ENCODE measurements at regions not wholly inside any gene's neighbourhood (a gene's known extent, or its start where the extent isn't known, plus 50 kb on each side); places are given as distances from the start of the nearest gene placed in this dataset.

GRCh38 chr5:5783021-5783420 is 360.5 kb downstream of the ICE1 start:
- TF ChIP-seq CTCF (conservative IDR thresholded peaks at IDR 0.05; ENCODE audit: low read length): no peak
- DNase-seq (ENCODE audit: low read depth): no peak
- H3K4me3 ChIP-seq (ENCODE audit: low read length): no peak overlapping the region

GRCh38 chr5:5782402-5782801 is 359.9 kb downstream of the ICE1 start:
- H3K4me3 ChIP-seq (ENCODE audit: low read length): no peak overlapping the region
- no peak for TF ChIP-seq CTCF (conservative IDR thresholded peaks at IDR 0.05; ENCODE audit: low read length)
- DNase-seq (ENCODE audit: low read depth): no peak

- no peak for TF ChIP-seq CTCF (conservative IDR thresholded peaks at IDR 0.05; ENCODE audit: low read length)
- DNase-seq (ENCODE audit: low read depth): no peak
- no peak overlapping the region for H3K4me3 ChIP-seq (ENCODE audit: low read length)
Observed at GRCh38 chr5:5781335-5781734, 358.9 kb downstream of the ICE1 start.

- TF ChIP-seq CTCF (conservative IDR thresholded peaks at IDR 0.05; ENCODE audit: low read length): no peak
- no peak overlapping the region for H3K4me3 ChIP-seq (ENCODE audit: low read length)
- no peak for DNase-seq (ENCODE audit: low read depth)
Observed at GRCh38 chr5:5780253-5780652, 357.8 kb downstream of the ICE1 start.

GRCh38 chr5:5777013-5777412 is 354.5 kb downstream of the ICE1 start:
- DNase-seq (ENCODE audit: low read depth): no peak
- H3K4me3 ChIP-seq (ENCODE audit: low read length): no peak overlapping the region
- TF ChIP-seq CTCF (conservative IDR thresholded peaks at IDR 0.05; ENCODE audit: low read length): no peak

- no peak for TF ChIP-seq CTCF (conservative IDR thresholded peaks at IDR 0.05; ENCODE audit: low read length)
- H3K4me3 ChIP-seq (ENCODE audit: low read length): no peak overlapping the region
- DNase-seq (ENCODE audit: low read depth): no peak
Observed at GRCh38 chr5:5772202-5772601, 349.7 kb downstream of the ICE1 start.

- no peak for DNase-seq (ENCODE audit: low read depth)
- H3K4me3 ChIP-seq (ENCODE audit: low read length): no peak overlapping the region
- no peak for TF ChIP-seq CTCF (conservative IDR thresholded peaks at IDR 0.05; ENCODE audit: low read length)
Observed at GRCh38 chr5:5770825-5771224, 348.3 kb downstream of the ICE1 start.
